NK-92 treated with Interleukin-12 subunit alpha and Interleukin-12 subunit beta, amount 100 ng/mL, for 24 hours (cell line): ENCODE measurements at regions not wholly inside any gene's neighbourhood (a gene's known extent, or its start where the extent isn't known, plus 50 kb on each side); places are given as distances from the start of the nearest gene placed in this dataset.
"Not testable (repeated sequence)": the region's sequence is repeated elsewhere in the genome, so short reads cannot be mapped to it uniquely, and the experiment has no call there.

Source experiments
- DNase-seq: peaks from one replicate; lab custom pipeline; 2025; lab: John Stamatoyannopoulos, UW

GRCh38 chr5:99315413-99316183 lies 386.8 kb upstream of the CHD1 start:
- DNase-seq: no peak

- no peak for DNase-seq
These were observed 385.9 kb upstream of the CHD1 start for GRCh38 chr5:99314721-99315120.

- DNase-seq: no peak
These were observed 379.3 kb upstream of the CHD1 start for GRCh38 chr5:99308131-99308530.

- DNase-seq: no peak
These were observed 376.3 kb upstream of the CHD1 start for GRCh38 chr5:99305045-99305580.

GRCh38 chr5:99285606-99286005 lies 356.8 kb upstream of the CHD1 start:
- DNase-seq: no peak

GRCh38 chr5:99275128-99275527 lies 346.3 kb upstream of the CHD1 start:
- DNase-seq: no peak

- DNase-seq: no peak
These were observed 343.8 kb upstream of the CHD1 start for GRCh38 chr5:99272576-99272975.

- no peak for DNase-seq
These were observed 330.0 kb upstream of the CHD1 start for GRCh38 chr5:99258819-99259218.

GRCh38 chr5:99248066-99248465 lies 319.3 kb upstream of the CHD1 start:
- no peak for DNase-seq

- no peak for DNase-seq
These were observed 318.5 kb upstream of the CHD1 start for GRCh38 chr5:99247346-99247745.

- no peak for DNase-seq
These were observed 314.3 kb upstream of the CHD1 start for GRCh38 chr5:99243111-99243510.

- DNase-seq: no peak
These were observed 311.1 kb upstream of the CHD1 start for GRCh38 chr5:99239826-99240360.

GRCh38 chr5:99191206-99191745 lies 262.5 kb upstream of the CHD1 start:
- DNase-seq: no peak

GRCh38 chr5:99187611-99188010 lies 258.8 kb upstream of the CHD1 start:
- DNase-seq: no peak

GRCh38 chr5:99179206-99179605 lies 250.4 kb upstream of the CHD1 start:
- DNase-seq: no peak

- DNase-seq: no peak
These were observed 249.0 kb upstream of the CHD1 start for GRCh38 chr5:99177796-99178195.

GRCh38 chr5:99176186-99176585 lies 247.4 kb upstream of the CHD1 start:
- no peak for DNase-seq

- DNase-seq: no peak
These were observed 240.5 kb upstream of the CHD1 start for GRCh38 chr5:99169309-99169708.

- DNase-seq: not testable (repeated sequence)
These were observed 232.7 kb upstream of the CHD1 start for GRCh38 chr5:99161538-99161937.

- no peak for DNase-seq
These were observed 227.9 kb upstream of the CHD1 start for GRCh38 chr5:99156688-99157087.

GRCh38 chr5:99143283-99143795 lies 214.5 kb upstream of the CHD1 start:
- DNase-seq: not testable (repeated sequence)

- no peak for DNase-seq
These were observed 212.8 kb upstream of the CHD1 start for GRCh38 chr5:99141534-99142128.

- DNase-seq: no peak
These were observed 210.1 kb upstream of the CHD1 start for GRCh38 chr5:99138911-99139310.
